ENCODE measurements at regions not wholly inside any gene's neighbourhood (a gene's known extent, or its start where the extent isn't known, plus 50 kb on each side); places are given as distances from the start of the nearest gene placed in this dataset.

DNA sequence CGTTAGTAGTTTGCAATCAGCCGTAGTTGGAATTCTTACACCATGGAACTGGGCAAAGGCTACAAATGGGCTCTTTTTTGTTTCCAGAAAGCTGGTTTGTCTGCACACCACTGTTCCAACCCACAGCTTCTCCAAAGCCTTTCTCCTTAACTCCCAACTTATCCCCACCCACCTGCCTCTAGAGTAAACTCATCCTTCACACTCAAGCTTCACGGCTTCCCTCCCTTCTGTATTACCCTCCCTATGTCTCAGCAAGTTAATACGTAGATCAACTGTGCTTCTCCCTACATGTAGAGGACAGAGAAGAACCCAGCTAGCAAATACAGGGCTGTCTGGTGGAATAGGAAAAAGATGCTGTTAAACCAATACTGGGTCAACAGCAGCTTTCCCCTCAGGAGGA lies 363.0 kb upstream of the IL12A start (continued):
- TF ChIP-seq, protein P1, sequence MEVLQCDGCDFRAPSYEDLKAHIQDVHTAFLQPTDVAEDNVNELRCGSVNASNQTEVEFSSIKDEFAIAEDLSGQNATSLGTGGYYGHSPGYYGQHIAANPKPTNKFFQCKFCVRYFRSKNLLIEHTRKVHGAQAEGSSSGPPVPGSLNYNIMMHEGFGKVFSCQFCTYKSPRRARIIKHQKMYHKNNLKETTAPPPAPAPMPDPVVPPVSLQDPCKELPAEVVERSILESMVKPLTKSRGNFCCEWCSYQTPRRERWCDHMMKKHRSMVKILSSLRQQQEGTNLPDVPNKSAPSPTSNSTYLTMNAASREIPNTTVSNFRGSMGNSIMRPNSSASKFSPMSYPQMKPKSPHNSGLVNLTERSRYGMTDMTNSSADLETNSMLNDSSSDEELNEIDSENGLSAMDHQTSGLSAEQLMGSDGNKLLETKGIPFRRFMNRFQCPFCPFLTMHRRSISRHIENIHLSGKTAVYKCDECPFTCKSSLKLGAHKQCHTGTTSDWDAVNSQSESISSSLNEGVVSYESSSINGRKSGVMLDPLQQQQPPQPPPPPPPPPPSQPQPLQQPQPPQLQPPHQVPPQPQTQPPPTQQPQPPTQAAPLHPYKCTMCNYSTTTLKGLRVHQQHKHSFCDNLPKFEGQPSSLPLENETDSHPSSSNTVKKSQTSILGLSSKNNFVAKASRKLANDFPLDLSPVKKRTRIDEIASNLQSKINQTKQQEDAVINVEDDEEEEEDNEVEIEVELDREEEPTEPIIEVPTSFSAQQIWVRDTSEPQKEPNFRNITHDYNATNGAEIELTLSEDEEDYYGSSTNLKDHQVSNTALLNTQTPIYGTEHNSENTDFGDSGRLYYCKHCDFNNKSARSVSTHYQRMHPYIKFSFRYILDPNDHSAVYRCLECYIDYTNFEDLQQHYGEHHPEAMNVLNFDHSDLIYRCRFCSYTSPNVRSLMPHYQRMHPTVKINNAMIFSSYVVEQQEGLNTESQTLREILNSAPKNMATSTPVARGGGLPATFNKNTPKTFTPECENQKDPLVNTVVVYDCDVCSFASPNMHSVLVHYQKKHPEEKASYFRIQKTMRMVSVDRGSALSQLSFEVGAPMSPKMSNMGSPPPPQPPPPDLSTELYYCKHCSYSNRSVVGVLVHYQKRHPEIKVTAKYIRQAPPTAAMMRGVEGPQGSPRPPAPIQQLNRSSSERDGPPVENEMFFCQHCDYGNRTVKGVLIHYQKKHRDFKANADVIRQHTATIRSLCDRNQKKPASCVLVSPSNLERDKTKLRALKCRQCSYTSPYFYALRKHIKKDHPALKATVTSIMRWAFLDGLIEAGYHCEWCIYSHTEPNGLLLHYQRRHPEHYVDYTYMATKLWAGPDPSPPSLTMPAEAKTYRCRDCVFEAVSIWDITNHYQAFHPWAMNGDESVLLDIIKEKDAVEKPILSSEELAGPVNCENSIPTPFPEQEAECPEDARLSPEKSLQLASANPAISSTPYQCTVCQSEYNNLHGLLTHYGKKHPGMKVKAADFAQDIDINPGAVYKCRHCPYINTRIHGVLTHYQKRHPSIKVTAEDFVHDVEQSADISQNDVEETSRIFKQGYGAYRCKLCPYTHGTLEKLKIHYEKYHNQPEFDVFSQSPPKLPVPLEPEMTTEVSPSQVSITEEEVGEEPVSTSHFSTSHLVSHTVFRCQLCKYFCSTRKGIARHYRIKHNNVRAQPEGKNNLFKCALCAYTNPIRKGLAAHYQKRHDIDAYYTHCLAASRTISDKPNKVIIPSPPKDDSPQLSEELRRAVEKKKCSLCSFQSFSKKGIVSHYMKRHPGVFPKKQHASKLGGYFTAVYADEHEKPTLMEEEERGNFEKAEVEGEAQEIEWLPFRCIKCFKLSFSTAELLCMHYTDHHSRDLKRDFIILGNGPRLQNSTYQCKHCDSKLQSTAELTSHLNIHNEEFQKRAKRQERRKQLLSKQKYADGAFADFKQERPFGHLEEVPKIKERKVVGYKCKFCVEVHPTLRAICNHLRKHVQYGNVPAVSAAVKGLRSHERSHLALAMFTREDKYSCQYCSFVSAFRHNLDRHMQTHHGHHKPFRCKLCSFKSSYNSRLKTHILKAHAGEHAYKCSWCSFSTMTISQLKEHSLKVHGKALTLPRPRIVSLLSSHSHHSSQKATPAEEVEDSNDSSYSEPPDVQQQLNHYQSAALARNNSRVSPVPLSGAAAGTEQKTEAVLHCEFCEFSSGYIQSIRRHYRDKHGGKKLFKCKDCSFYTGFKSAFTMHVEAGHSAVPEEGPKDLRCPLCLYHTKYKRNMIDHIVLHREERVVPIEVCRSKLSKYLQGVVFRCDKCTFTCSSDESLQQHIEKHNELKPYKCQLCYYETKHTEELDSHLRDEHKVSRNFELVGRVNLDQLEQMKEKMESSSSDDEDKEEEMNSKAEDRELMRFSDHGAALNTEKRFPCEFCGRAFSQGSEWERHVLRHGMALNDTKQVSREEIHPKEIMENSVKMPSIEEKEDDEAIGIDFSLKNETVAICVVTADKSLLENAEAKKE (CRISPR knock-in tag; IDR thresholded peaks at IDR 0.05), result no peak
- TF ChIP-seq ZNF114 (CRISPR knock-in tag; IDR thresholded peaks at IDR 0.05) (no peak), EZH2phosphoT487 (IDR thresholded peaks at IDR 0.05; ENCODE audit: unreplicated experiment) (no peak), JUNB (IDR thresholded peaks at IDR 0.05; ENCODE audit: unreplicated experiment) (no peak), STAT1 (IDR thresholded peaks at IDR 0.05; ENCODE audit: unreplicated experiment) (no peak)
- TF ChIP-seq, protein P2, sequence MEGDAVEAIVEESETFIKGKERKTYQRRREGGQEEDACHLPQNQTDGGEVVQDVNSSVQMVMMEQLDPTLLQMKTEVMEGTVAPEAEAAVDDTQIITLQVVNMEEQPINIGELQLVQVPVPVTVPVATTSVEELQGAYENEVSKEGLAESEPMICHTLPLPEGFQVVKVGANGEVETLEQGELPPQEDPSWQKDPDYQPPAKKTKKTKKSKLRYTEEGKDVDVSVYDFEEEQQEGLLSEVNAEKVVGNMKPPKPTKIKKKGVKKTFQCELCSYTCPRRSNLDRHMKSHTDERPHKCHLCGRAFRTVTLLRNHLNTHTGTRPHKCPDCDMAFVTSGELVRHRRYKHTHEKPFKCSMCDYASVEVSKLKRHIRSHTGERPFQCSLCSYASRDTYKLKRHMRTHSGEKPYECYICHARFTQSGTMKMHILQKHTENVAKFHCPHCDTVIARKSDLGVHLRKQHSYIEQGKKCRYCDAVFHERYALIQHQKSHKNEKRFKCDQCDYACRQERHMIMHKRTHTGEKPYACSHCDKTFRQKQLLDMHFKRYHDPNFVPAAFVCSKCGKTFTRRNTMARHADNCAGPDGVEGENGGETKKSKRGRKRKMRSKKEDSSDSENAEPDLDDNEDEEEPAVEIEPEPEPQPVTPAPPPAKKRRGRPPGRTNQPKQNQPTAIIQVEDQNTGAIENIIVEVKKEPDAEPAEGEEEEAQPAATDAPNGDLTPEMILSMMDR (conservative IDR thresholded peaks at IDR 0.05; ENCODE audit: low read depth in 2 of 2), result no peak
- TF ChIP-seq, protein P3, sequence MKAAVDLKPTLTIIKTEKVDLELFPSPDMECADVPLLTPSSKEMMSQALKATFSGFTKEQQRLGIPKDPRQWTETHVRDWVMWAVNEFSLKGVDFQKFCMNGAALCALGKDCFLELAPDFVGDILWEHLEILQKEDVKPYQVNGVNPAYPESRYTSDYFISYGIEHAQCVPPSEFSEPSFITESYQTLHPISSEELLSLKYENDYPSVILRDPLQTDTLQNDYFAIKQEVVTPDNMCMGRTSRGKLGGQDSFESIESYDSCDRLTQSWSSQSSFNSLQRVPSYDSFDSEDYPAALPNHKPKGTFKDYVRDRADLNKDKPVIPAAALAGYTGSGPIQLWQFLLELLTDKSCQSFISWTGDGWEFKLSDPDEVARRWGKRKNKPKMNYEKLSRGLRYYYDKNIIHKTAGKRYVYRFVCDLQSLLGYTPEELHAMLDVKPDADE (IDR thresholded peaks at IDR 0.05), result no peak

DNA sequence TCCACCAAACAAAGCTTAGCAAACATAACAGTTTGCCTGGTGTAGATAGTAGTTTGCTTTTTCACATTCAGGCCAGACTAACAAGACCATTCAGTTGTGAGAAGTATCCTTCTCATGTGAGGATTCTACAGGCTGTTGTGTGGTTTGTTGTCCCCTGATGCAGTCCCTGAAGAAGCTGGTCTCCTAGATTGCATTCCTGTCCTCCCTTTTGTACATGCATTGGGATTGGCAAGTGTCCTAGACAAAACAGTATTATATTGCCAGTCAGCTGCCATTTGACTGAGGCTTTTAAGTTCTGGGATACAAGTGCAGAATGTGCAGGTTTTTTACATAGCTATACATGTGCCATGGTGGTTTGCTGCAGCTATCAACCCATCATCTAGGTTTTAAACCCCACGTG lies 362.0 kb upstream of the IL12A start:
- peaks cover 8% of the 10 kb centered on the region; the same call in 2 of the 3 replicates for H3K4me1 Mint-ChIP-seq

More for the DNA sequence above, 362.0 kb upstream of the IL12A start:
- H3K36me3 Mint-ChIP-seq (ENCODE audit: low read depth), result no peaks in the 10 kb centered on the region
- ATAC-seq, result no peak
- peaks cover 3% of the 10 kb centered on the region for H3K27me3 Mint-ChIP-seq (ENCODE audit: insufficient read depth, low read depth, poor library complexity)
- no peaks in the 10 kb centered on the region for H4K20me1 ChIP-seq (replicated peaks; ENCODE audit: insufficient read depth)
- H2AFZ ChIP-seq, result no peak overlapping the region
- H3K27ac ChIP-seq (ENCODE audit: low read depth), result no peak overlapping the region
- no peaks in the 10 kb centered on the region for H3F3A ChIP-seq (replicated peaks; ENCODE audit: low read depth)
- H3K4me3 Mint-ChIP-seq, result no peak overlapping the region
- H3K9me3 Mint-ChIP-seq, result no peaks in the 10 kb centered on the region
- no peak overlapping the region for H3K4me3 ChIP-seq
- no peaks in the 10 kb centered on the region for H3K27me3 ChIP-seq (ENCODE audit: insufficient read depth)
- no peak overlapping the region for H3K27ac Mint-ChIP-seq
- H3K79me2 ChIP-seq (replicated peaks; ENCODE audit: insufficient read depth), result no peaks in the 10 kb centered on the region
- no peaks in the 10 kb centered on the region for H3K36me3 ChIP-seq (ENCODE audit: insufficient read depth)
- TF ChIP-seq, protein P4, sequence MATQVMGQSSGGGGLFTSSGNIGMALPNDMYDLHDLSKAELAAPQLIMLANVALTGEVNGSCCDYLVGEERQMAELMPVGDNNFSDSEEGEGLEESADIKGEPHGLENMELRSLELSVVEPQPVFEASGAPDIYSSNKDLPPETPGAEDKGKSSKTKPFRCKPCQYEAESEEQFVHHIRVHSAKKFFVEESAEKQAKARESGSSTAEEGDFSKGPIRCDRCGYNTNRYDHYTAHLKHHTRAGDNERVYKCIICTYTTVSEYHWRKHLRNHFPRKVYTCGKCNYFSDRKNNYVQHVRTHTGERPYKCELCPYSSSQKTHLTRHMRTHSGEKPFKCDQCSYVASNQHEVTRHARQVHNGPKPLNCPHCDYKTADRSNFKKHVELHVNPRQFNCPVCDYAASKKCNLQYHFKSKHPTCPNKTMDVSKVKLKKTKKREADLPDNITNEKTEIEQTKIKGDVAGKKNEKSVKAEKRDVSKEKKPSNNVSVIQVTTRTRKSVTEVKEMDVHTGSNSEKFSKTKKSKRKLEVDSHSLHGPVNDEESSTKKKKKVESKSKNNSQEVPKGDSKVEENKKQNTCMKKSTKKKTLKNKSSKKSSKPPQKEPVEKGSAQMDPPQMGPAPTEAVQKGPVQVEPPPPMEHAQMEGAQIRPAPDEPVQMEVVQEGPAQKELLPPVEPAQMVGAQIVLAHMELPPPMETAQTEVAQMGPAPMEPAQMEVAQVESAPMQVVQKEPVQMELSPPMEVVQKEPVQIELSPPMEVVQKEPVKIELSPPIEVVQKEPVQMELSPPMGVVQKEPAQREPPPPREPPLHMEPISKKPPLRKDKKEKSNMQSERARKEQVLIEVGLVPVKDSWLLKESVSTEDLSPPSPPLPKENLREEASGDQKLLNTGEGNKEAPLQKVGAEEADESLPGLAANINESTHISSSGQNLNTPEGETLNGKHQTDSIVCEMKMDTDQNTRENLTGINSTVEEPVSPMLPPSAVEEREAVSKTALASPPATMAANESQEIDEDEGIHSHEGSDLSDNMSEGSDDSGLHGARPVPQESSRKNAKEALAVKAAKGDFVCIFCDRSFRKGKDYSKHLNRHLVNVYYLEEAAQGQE (IDR thresholded peaks at IDR 0.05; ENCODE audit: unreplicated experiment), result no peak
- TF ChIP-seq EZH2 (IDR thresholded peaks at IDR 0.05; ENCODE audit: low read depth, unreplicated experiment) (no peak), POLR2AphosphoS5 (IDR thresholded peaks at IDR 0.05; ENCODE audit: low read depth) (no peak), NANOG (IDR thresholded peaks at IDR 0.05; ENCODE audit: borderline replicate concordance) (no peak), ZNF114 (CRISPR knock-in tag; IDR thresholded peaks at IDR 0.05) (no peak), STAT1 (IDR thresholded peaks at IDR 0.05; ENCODE audit: unreplicated experiment) (no peak), CREB1 (CRISPR knock-in tag; IDR thresholded peaks at IDR 0.05; ENCODE audit: low read depth) (no peak), EZH2phosphoT487 (IDR thresholded peaks at IDR 0.05; ENCODE audit: unreplicated experiment) (no peak)
- 0 out of 2 replicates have a peak, but pooled peaks cover 4% of the 10 kb centered on the region for H3K4me1 ChIP-seq (ENCODE audit: insufficient read depth)
- no peak overlapping the region for H3K4me2 ChIP-seq
- no peaks in the 10 kb centered on the region for H3K9me2 ChIP-seq (ENCODE audit: insufficient read depth)
- DNase-seq (ENCODE audit: low spot score), result no peak
